SU-DHL-6 (cell line): ENCODE measurements at regions not wholly inside any gene's neighbourhood (a gene's known extent, or its start where the extent isn't known, plus 50 kb on each side); places are given as distances from the start of the nearest gene placed in this dataset.

Source experiments
- H2AFZ ChIP-seq: fragments of 200-600 bp; sonication (generic); 2 replicates; pipeline ENCODE4 v1.6.1; 2014; ENCODE audit warnings: low read depth, mild to moderate bottlenecking, moderate library complexity, mixed read lengths, antibody characterized with exemption, low read length; ENCODE audit not compliant: severe bottlenecking
- H3F3A ChIP-seq: fragments of 200-600 bp; shearing (Covaris generic); 2 replicates; pipeline ENCODE4 v1.6.0; 2016; ENCODE audit warnings: antibody characterized with exemption, mild to moderate bottlenecking; ENCODE audit not compliant: insufficient read depth
- H3K27ac ChIP-seq: fragments of 200-600 bp; sonication (generic); 2 replicates; pipeline ENCODE4 v1.5.1; 2016; ENCODE audit warnings: low read depth, mild to moderate bottlenecking, low read length, moderate library complexity, mixed read lengths
- H3K27me3 ChIP-seq: fragments of 200-600 bp; sonication (generic), shearing (Covaris generic); 2 replicates; pipeline ENCODE4 v1.6.0; 2014; ENCODE audit warnings: mild to moderate bottlenecking, low read length
- H3K36me3 ChIP-seq: fragments of 200-600 bp; sonication (generic); 2 replicates; pipeline ENCODE4 v1.6.1; 2014; ENCODE audit warnings: mild to moderate bottlenecking, low read length, mixed read lengths
- H3K4me2 ChIP-seq: fragments of 300-600, 200-600 bp; shearing (Covaris generic), sonication (generic); 2 replicates; pipeline ENCODE4 v1.6.0; 2014; ENCODE audit warnings: low read length, low read depth, mild to moderate bottlenecking; ENCODE audit not compliant: poor library complexity, severe bottlenecking
- H3K4me3 ChIP-seq: fragments of 200-600 bp; sonication (generic); 2 replicates; pipeline ENCODE4 v1.5.1; 2014; ENCODE audit warnings: antibody characterized with exemption, low read length, mild to moderate bottlenecking, mixed read lengths; ENCODE audit not compliant: insufficient read depth, poor library complexity, severe bottlenecking
- H3K79me2 ChIP-seq: fragments of 200-600 bp; sonication (generic); 2 replicates; pipeline ENCODE4 v1.6.1; 2014; ENCODE audit warnings: mild to moderate bottlenecking, low read length, moderate library complexity; ENCODE audit not compliant: insufficient read depth
- H3K9ac ChIP-seq: fragments of 200-600 bp; sonication (generic); 2 replicates; pipeline ENCODE4 v1.7.0; 2014; ENCODE audit warnings: mild to moderate bottlenecking, low read length
- H3K9me2 ChIP-seq: fragments of 200-600 bp; sonication (generic); replicated peaks from 2 replicates; pipeline ENCODE4 v1.6.1; 2014; ENCODE audit warnings: low read length; ENCODE audit not compliant: insufficient read depth
- H3K9me3 ChIP-seq: fragments of 200-600 bp; sonication (generic); 2 replicates; pipeline ENCODE4 v1.6.1; 2014; ENCODE audit warnings: low read length, mixed read lengths; ENCODE audit not compliant: insufficient read depth
- H4K20me1 ChIP-seq: fragments of 200-600 bp; sonication (generic); 2 replicates; pipeline ENCODE4 v1.6.1; 2014; ENCODE audit warnings: low read depth, mild to moderate bottlenecking, antibody characterized with exemption, low read length, moderate library complexity, mixed read lengths
- CTCF ChIP-seq: fragments of 200-600 bp; sonication (generic); IDR thresholded peaks from one replicate; pipeline ENCODE4 v1.5.1; 2017; ENCODE audit warnings: antibody characterized with exemption, mild to moderate bottlenecking, low read length, moderate library complexity; ENCODE audit not compliant: insufficient read depth, poor library complexity, severe bottlenecking
- EZH2phosphoT487 ChIP-seq: fragments of 200-600 bp; sonication (generic), shearing (Covaris generic); conservative IDR thresholded peaks from 2 replicates; pipeline ENCODE4 v1.6.1; 2018; ENCODE audit warnings: mild to moderate bottlenecking, antibody characterized with exemption, low read length, moderate library complexity, mixed read lengths

GRCh38 chr1:193320270-193320669, 133.9 kb upstream of the B3GALT2 start:
- no peaks in the 10 kb centered on the region for H3K27me3 ChIP-seq
- H3K4me3 ChIP-seq, result no peak overlapping the region
- H3K79me2 ChIP-seq, result no peaks in the 10 kb centered on the region
- H3K27ac ChIP-seq, result no peak overlapping the region
- no peaks in the 10 kb centered on the region for H3K9me3 ChIP-seq
- H3F3A ChIP-seq, result no peaks in the 10 kb centered on the region
- no peak overlapping the region for H2AFZ ChIP-seq
- TF ChIP-seq EZH2phosphoT487 (no peak), CTCF (no peak)
- no peak overlapping the region for H3K9ac ChIP-seq
- H3K9me2 ChIP-seq, result no peaks in the 10 kb centered on the region
- H4K20me1 ChIP-seq, result no peaks in the 10 kb centered on the region
- no peaks in the 10 kb centered on the region for H3K36me3 ChIP-seq
- no peak overlapping the region for H3K4me2 ChIP-seq

- Histone ChIP-seq H3K4me3 (no peak overlapping the region), H2AFZ (no peak overlapping the region), H3K9me3 (no peaks in the 10 kb centered on the region), H3K9me2 (no peaks in the 10 kb centered on the region), H3K4me2 (no peak overlapping the region), H3K9ac (no peak overlapping the region), H3K36me3 (no peaks in the 10 kb centered on the region), H4K20me1 (no peaks in the 10 kb centered on the region), H3F3A (no peaks in the 10 kb centered on the region), H3K79me2 (no peaks in the 10 kb centered on the region), H3K27me3 (no peaks in the 10 kb centered on the region), H3K27ac (no peak overlapping the region)
- no peak for TF ChIP-seq EZH2phosphoT487
- no peak for TF ChIP-seq CTCF
These were observed 131.9 kb upstream of the B3GALT2 start for GRCh38 chr1:193318347-193318746.

GRCh38 chr1:193313354-193314140, 127.1 kb upstream of the B3GALT2 start:
- H3K79me2 ChIP-seq, result no peaks in the 10 kb centered on the region
- H2AFZ ChIP-seq, result no peak overlapping the region
- H3K4me2 ChIP-seq, result no peak overlapping the region
- H3K36me3 ChIP-seq, result no peaks in the 10 kb centered on the region
- H3K9me3 ChIP-seq, result no peaks in the 10 kb centered on the region
- H3K27ac ChIP-seq, result no peak overlapping the region
- H3K9ac ChIP-seq, result no peak overlapping the region
- H3K9me2 ChIP-seq, result no peaks in the 10 kb centered on the region
- no peaks in the 10 kb centered on the region for H3K27me3 ChIP-seq
- no peak overlapping the region for H3K4me3 ChIP-seq
- H3F3A ChIP-seq, result no peaks in the 10 kb centered on the region
- no peaks in the 10 kb centered on the region for H4K20me1 ChIP-seq
- TF ChIP-seq CTCF (no peak), EZH2phosphoT487 (no peak)
